LNCAP (cell line): ENCODE measurements at regions not wholly inside any gene's neighbourhood (a gene's known extent, or its start where the extent isn't known, plus 50 kb on each side); places are given as distances from the start of the nearest gene placed in this dataset.

Experiments
- TF ChIP-seq, protein P1 (sequence below): fragments of 450-650 bp; IDR thresholded peaks from 2 replicates; pipeline ENCODE4 v1.5.1; 2017; ENCODE audit warnings: mild to moderate bottlenecking

DNA sequence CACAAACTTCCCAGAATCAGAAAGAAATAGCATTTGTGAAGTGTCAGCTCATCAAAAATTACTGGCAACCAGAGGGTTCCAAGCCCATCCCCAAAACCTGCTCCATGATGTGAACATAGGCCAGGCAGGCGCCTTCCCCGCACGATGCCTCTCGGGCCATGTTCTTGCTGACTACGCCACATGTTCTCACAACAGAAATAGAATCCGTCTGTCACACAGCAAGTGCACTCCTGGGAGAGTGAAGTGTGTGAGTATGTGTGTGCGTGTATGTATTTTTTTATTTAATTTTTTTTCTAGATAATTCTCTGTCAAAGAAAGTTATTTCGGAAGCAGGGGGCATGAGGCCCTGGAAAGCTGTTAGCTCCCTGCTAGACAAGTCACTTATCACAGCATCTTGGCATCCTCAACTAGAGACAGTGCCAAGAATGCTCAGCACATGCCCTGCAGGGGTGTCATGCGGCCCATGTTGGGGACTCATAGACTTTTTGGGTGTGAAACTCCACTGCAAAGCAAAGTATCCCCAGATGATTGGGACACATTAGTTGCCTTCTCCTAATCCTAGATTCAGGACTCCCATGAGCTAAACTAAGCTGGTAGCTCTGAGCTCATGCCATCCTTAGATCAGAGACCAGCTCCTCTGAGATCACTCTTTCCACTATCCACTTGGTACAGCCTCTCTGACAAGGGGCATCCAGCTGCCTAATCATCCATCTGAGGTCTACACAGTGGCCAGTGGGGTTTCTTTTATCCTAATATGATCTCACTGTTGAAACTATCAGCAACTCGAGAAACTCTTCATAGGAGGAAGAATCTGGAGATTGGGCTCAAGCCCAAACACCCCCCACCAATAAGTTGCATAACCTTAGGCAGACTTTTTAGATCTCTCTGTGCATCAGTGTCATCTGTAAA lies 53.2 kb upstream of the CYRIA start:
- TF ChIP-seq, protein P1, sequence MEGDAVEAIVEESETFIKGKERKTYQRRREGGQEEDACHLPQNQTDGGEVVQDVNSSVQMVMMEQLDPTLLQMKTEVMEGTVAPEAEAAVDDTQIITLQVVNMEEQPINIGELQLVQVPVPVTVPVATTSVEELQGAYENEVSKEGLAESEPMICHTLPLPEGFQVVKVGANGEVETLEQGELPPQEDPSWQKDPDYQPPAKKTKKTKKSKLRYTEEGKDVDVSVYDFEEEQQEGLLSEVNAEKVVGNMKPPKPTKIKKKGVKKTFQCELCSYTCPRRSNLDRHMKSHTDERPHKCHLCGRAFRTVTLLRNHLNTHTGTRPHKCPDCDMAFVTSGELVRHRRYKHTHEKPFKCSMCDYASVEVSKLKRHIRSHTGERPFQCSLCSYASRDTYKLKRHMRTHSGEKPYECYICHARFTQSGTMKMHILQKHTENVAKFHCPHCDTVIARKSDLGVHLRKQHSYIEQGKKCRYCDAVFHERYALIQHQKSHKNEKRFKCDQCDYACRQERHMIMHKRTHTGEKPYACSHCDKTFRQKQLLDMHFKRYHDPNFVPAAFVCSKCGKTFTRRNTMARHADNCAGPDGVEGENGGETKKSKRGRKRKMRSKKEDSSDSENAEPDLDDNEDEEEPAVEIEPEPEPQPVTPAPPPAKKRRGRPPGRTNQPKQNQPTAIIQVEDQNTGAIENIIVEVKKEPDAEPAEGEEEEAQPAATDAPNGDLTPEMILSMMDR, result no peak

DNA sequence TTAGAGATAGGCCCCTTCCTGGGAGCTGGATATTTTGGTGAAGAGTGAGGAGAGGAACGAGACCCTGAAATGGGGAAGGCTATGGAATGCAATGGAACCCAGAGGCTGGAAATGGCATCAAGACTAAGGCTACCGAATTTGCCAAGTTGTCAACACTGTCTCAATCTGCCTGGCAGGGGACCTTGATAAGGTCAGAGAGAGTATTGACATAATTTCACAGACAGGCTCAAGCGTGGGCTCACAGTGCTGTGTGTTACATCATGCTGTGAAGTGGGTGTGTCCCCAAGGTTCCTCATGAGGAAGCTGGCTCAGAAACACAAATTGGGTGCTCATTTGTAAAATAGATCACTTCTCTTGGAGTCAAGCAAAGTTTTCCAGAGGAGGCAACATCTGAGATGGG lies 51.8 kb upstream of the CYRIA start:
- TF ChIP-seq, protein P1, result no peak

DNA sequence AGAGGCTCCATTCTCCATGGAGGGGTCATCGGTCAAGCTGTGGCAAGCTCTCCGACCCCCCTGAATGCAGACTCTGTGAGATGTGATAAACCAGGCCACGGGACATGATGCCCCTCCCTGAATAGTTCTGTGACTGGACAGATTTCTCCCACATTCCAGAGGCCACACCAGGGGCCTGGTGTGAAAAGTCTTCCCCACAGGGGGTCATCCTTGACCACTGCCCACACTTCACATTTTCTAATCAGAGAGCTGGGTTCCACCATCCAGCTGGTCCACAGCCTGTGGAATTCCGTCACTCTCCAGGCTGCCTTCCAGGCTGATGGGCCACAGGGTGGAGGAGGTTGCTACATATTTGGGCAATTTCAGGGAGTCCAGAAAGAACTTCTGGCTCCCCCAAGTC lies 51.3 kb upstream of the CYRIA start:
- TF ChIP-seq, protein P1, result no peak

DNA sequence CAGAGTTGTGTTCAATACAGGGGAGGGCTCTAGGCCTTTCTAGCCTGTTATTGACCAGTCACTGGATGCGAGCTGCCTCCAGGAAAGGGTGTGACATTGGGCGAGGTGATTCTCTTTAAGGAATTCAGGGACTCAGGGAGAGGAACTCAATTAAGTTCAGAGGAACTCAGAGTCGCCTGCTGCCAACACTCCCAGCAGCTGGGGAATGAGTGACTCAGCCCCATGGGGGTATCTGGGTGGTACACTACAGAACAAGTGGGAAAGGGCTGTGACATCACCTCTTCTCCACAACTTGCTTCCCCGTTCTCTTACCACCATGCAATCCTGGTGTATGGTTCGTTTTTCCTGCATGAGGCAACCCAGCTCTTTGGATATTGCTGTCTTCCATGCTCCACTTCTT lies 50.4 kb upstream of the CYRIA start:
- TF ChIP-seq, protein P1, result no peak
